Keratinocyte (primary cell): ENCODE measurements at regions not wholly inside any gene's neighbourhood (a gene's known extent, or its start where the extent isn't known, plus 50 kb on each side); places are given as distances from the start of the nearest gene placed in this dataset.
A peak's percentile ranks its signal among the peaks of the same experiment; 100 is the strongest.

Experiments used
- DNase-seq: peaks from one replicate; pipeline ENCODE4 v3.0.0-alpha.2; 2011; ENCODE audit warnings: low read depth, missing footprints, low spot score
- FAIRE-seq: peaks from 2 replicates; lab custom pipeline; 2011; peaks lifted over from hg19 to GRCh38; lab: Jason Lieb, UNC
- H2AFZ ChIP-seq: 2 replicates; pipeline ENCODE4 v1.6.0; 2012; ENCODE audit warnings: low read length, control low read depth, inconsistent platforms; ENCODE audit not compliant: control insufficient read depth
- H3K27ac ChIP-seq: 2 replicates; pipeline ENCODE4 v1.5.1; 2011; ENCODE audit warnings: low read length; ENCODE audit not compliant: control insufficient read depth, insufficient read depth
- H3K27me3 ChIP-seq: 3 replicates; pipeline ENCODE4 v1.6.0; 2011; ENCODE audit warnings: low read length; ENCODE audit not compliant: control insufficient read depth, insufficient read depth; ENCODE audit errors: extremely low read depth
- H3K36me3 ChIP-seq, 2 experiments: 2 replicates in 1 of 2; 3 replicates in 1 of 2; pipeline ENCODE4 v1.5.1; 2011; ENCODE audit warnings: low read length in 2 of 2, mild to moderate bottlenecking in 1 of 2; ENCODE audit not compliant: control insufficient read depth in 2 of 2, insufficient read depth in 2 of 2; ENCODE audit errors: extremely low read depth in 1 of 2
- H3K4me1 ChIP-seq: 3 replicates; pipeline ENCODE4 v1.5.1; 2011; ENCODE audit warnings: low read length; ENCODE audit not compliant: control insufficient read depth, insufficient read depth; ENCODE audit errors: extremely low read depth
- H3K4me2 ChIP-seq: 3 replicates; pipeline ENCODE4 v1.6.0; 2011; ENCODE audit warnings: low read depth, low read length; ENCODE audit not compliant: control insufficient read depth, insufficient read depth; ENCODE audit errors: extremely low read depth
- H3K4me3 ChIP-seq, 3 experiments: fragments of 200-600 bp in 1 of 3; sonication (generic) in 1 of 3; 2 replicates in 2 of 3; 3 replicates in 1 of 3; pipeline ENCODE4 v1.5.1; 2011 to 2016; ENCODE audit warnings: low read length in 3 of 3, mild to moderate bottlenecking in 3 of 3, control low read depth in 2 of 3, inconsistent platforms in 1 of 3, low read depth in 1 of 3, mixed read lengths in 1 of 3, mixed run types in 1 of 3, moderate library complexity in 1 of 3; ENCODE audit not compliant: control insufficient read depth in 2 of 3, insufficient read depth in 2 of 3; ENCODE audit errors: extremely low read depth in 1 of 3
- H3K79me2 ChIP-seq: 2 replicates; pipeline ENCODE4 v1.6.0; 2012; ENCODE audit warnings: low read length; ENCODE audit not compliant: control insufficient read depth, insufficient read depth
- H3K9ac ChIP-seq: 3 replicates; pipeline ENCODE4 v1.6.0; 2011; ENCODE audit warnings: low read length; ENCODE audit not compliant: control insufficient read depth, insufficient read depth; ENCODE audit errors: extremely low read depth
- H3K9me1 ChIP-seq: 3 replicates; pipeline ENCODE4 v1.6.0; 2011; ENCODE audit warnings: low read length; ENCODE audit not compliant: control insufficient read depth, insufficient read depth; ENCODE audit errors: extremely low read depth
- H3K9me3 ChIP-seq: 2 replicates; pipeline ENCODE4 v1.5.1; 2012; ENCODE audit warnings: low read depth, low read length; ENCODE audit not compliant: control insufficient read depth
- H4K20me1 ChIP-seq: 3 replicates; pipeline ENCODE4 v1.6.0; 2011; ENCODE audit warnings: low read length; ENCODE audit not compliant: control insufficient read depth, insufficient read depth; ENCODE audit errors: extremely low read depth
- EZH2 ChIP-seq: IDR thresholded peaks from one replicate; pipeline ENCODE4 v1.6.1; 2012; ENCODE audit warnings: inconsistent platforms, mild to moderate bottlenecking, low read length, moderate library complexity
- dilution Hi-C: fragments of 300-500 bp; cut with MboI; formaldehyde crosslinking; loops from one replicate; pipeline ENCODE4 v1.7.0; 2020; ENCODE audit warnings: low sequenced_read_pairs; ENCODE audit not compliant: extremely low pct_ligation_motif_present
- TF ChIP-seq, protein P1 (sequence below), 3 experiments: IDR thresholded peaks in 1 of 3; conservative IDR thresholded peaks in 1 of 3; optimal IDR thresholded peaks in 1 of 3; 2 replicates in 2 of 3; 3 replicates in 1 of 3; pipeline versions ENCODE3 to v1.5.1; 2011; ENCODE audit warnings: low read length in 3 of 3, mild to moderate bottlenecking in 3 of 3, moderate library complexity in 2 of 3, control low read depth in 1 of 3, inconsistent platforms in 1 of 3; ENCODE audit not compliant: insufficient read depth in 2 of 3; ENCODE audit errors: extremely low read depth in 1 of 3

- Histone ChIP-seq H3K27ac (peak overlapping the region; percentile 100), H3K27me3 (no peaks in the 10 kb centered on the region), H3K4me2 (peak overlapping the region; percentile 96), H3K36me3 (no peaks in the 10 kb centered on the region), H3K9me3 (no peaks in the 10 kb centered on the region), H3K4me1 (peaks cover 39% of the 10 kb centered on the region), H4K20me1 (no peaks in the 10 kb centered on the region), H2AFZ (no peak overlapping the region), H3K4me3 (peak overlapping the region; percentile 4 to 65 (median 56)), H3K79me2 (no peaks in the 10 kb centered on the region), H3K9ac (peak overlapping the region; percentile 95), H3K9me1 (no peaks in the 10 kb centered on the region)
- TF ChIP-seq, protein P1, sequence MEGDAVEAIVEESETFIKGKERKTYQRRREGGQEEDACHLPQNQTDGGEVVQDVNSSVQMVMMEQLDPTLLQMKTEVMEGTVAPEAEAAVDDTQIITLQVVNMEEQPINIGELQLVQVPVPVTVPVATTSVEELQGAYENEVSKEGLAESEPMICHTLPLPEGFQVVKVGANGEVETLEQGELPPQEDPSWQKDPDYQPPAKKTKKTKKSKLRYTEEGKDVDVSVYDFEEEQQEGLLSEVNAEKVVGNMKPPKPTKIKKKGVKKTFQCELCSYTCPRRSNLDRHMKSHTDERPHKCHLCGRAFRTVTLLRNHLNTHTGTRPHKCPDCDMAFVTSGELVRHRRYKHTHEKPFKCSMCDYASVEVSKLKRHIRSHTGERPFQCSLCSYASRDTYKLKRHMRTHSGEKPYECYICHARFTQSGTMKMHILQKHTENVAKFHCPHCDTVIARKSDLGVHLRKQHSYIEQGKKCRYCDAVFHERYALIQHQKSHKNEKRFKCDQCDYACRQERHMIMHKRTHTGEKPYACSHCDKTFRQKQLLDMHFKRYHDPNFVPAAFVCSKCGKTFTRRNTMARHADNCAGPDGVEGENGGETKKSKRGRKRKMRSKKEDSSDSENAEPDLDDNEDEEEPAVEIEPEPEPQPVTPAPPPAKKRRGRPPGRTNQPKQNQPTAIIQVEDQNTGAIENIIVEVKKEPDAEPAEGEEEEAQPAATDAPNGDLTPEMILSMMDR (optimal IDR thresholded peaks at IDR 0.05 in 1 of 3, IDR thresholded peaks at IDR 0.05 in 1 of 3, conservative IDR thresholded peaks at IDR 0.05 in 1 of 3; ENCODE audit: extremely low read depth in 1 of 3, insufficient read depth in 2 of 3, low read length in 3 of 3) = peak in 1 of 3 experiments; percentile 34
- TF ChIP-seq EZH2 = no peak
- FAIRE-seq = no peak
- dilution Hi-C loops = no loop called here
- DNase-seq = no peak
These were observed 235.1 kb upstream of the ZNF217 start for GRCh38 chr20:53828682-53829254.

GRCh38 chr20:53828088-53828681 lies 234.5 kb upstream of the ZNF217 start:
- Histone ChIP-seq H2AFZ (no peak overlapping the region), H3K9ac (peak overlapping the region; percentile 95)
- no peak for FAIRE-seq

More at GRCh38 chr20:53828088-53828681, 234.5 kb upstream of the ZNF217 start:
- no peaks in the 10 kb centered on the region for H3K27me3 ChIP-seq
- H3K4me1 ChIP-seq = peaks cover 38% of the 10 kb centered on the region
- H3K79me2 ChIP-seq = no peaks in the 10 kb centered on the region
- TF ChIP-seq, protein P1 (optimal IDR thresholded peaks at IDR 0.05 in 1 of 3, IDR thresholded peaks at IDR 0.05 in 1 of 3, conservative IDR thresholded peaks at IDR 0.05 in 1 of 3; ENCODE audit: extremely low read depth in 1 of 3, insufficient read depth in 2 of 3, low read length in 3 of 3) = no peak
- no peak for TF ChIP-seq EZH2
- peak overlapping the region; percentile 96 for H3K4me2 ChIP-seq
- H3K27ac ChIP-seq = peak overlapping the region; percentile 100
- peak overlapping the region in 2 of 3 experiments; percentile 36 to 56 for H3K4me3 ChIP-seq
- peak; percentile 41 for DNase-seq
- dilution Hi-C loops = no loop called here
- H3K36me3 ChIP-seq = no peaks in the 10 kb centered on the region
- no peaks in the 10 kb centered on the region for H3K9me3 ChIP-seq
- no peaks in the 10 kb centered on the region for H3K9me1 ChIP-seq
- H4K20me1 ChIP-seq = no peaks in the 10 kb centered on the region
